ENCODE measurements at regions not wholly inside any gene's neighbourhood (a gene's known extent, or its start where the extent isn't known, plus 50 kb on each side); places are given as distances from the start of the nearest gene placed in this dataset.

GRCh38 chr5:123706531-123706930, 194.6 kb downstream of the CSNK1G3 start:
- Histone ChIP-seq H3K27me3 (ENCODE audit: insufficient read depth, low read length) (no peaks in the 10 kb centered on the region), H2BK120ac (ENCODE audit: low read depth, low read length, poor library complexity, severe bottlenecking) (no peak overlapping the region), H3K4ac (ENCODE audit: low read depth, low read length) (no peak overlapping the region), H3K4me1 (ENCODE audit: insufficient read depth, low read length) (0 out of 2 replicates have a peak, but pooled peaks cover 2% of the 10 kb centered on the region), H4K20me1 (ENCODE audit: control insufficient read depth, insufficient read depth, insufficient read length) (no peaks in the 10 kb centered on the region), H2BK5ac (ENCODE audit: insufficient read length, low read length) (no peak overlapping the region), H4K8ac (replicated peaks; ENCODE audit: insufficient read length, low read depth, low read length) (no peak overlapping the region), H4K91ac (ENCODE audit: insufficient read length, low read depth, low read length) (no peak overlapping the region), H4K5ac (ENCODE audit: insufficient read length, low read depth, low read length) (no peak overlapping the region), H3K9me3 (ENCODE audit: control insufficient read depth, low read depth, low read length) (no peaks in the 10 kb centered on the region), H3K9ac (ENCODE audit: extremely low read depth, insufficient read length, low read length) (no peak overlapping the region), H3K27ac (ENCODE audit: insufficient read length, low read depth, low read length) (no peak overlapping the region), H3K4me2 (ENCODE audit: insufficient read depth, insufficient read length, low read length) (no peak overlapping the region), H3K14ac (ENCODE audit: insufficient read depth, low read length) (no peak overlapping the region), H3K18ac (ENCODE audit: insufficient read length, low read depth, low read length) (no peak overlapping the region), H2AFZ (ENCODE audit: low read length) (no peak overlapping the region), H2AK5ac (ENCODE audit: insufficient read length, low read length) (no peak overlapping the region), H3K79me2 (ENCODE audit: insufficient read depth, low read length) (no peaks in the 10 kb centered on the region), H2BK12ac (ENCODE audit: insufficient read length, low read depth, low read length) (no peak overlapping the region), H3K23ac (ENCODE audit: insufficient read length, low read depth, low read length) (no peak overlapping the region), H3K79me1 (ENCODE audit: insufficient read depth, low read depth, low read length, poor library complexity, severe bottlenecking) (no peaks in the 10 kb centered on the region), H2BK20ac (ENCODE audit: low read depth, low read length, poor library complexity, severe bottlenecking) (no peak overlapping the region), H2BK15ac (ENCODE audit: low read depth, low read length) (no peak overlapping the region), H3K23me2 (ENCODE audit: insufficient read length, low read depth, low read length, poor library complexity, severe bottlenecking) (no peaks in the 10 kb centered on the region), H3T11ph (ENCODE audit: low read length) (no peak overlapping the region), H3K56ac (ENCODE audit: insufficient read length, low read depth, low read length) (no peak overlapping the region)
- Mint-ChIP-seq H3K9me3 (peaks cover 2 to 6% of the 10 kb centered on the region in 2 experiments; a peak in 3 of 5 replicates), H3K27me3 (ENCODE audit: low read depth) (no peaks in the 10 kb centered on the region), H3K36me3 (ENCODE audit: insufficient read depth in 1 of 3, low read depth in 3 of 3) (peaks cover 0 to 7% (median 0%) of the 10 kb centered on the region in 3 experiments; a peak in 2 of 7 replicates), H3K4me1 (0 out of 4 replicates have a peak, but pooled peaks cover 0 to 2% of the 10 kb centered on the region in 2 experiments), H3K27ac (no peak overlapping the region), H3K4me3 (no peak overlapping the region)
- TF ChIP-seq CTCF (conservative IDR thresholded peaks at IDR 0.05), result no peak
- no peak for DNase-seq
